Stomach (tissue), 8 donors: ENCODE measurements at regions not wholly inside any gene's neighbourhood (a gene's known extent, or its start where the extent isn't known, plus 50 kb on each side); places are given as distances from the start of the nearest gene placed in this dataset.

ENCODE experiments used
- DNase-seq, 2 donors: peaks; one replicate each; pipeline versions ENCODE4 v3.0.0 to v3.0.0-alpha.2; 2013 to 2019
- H3K27ac ChIP-seq, 5 donors: fragments of 200-600 bp in 4 of 5; sonication (generic) in 4 of 5; one replicate each; pipeline ENCODE4 v1.5.1; 2013 to 2019; ENCODE audit warnings: mild to moderate bottlenecking in 1 of 5, moderate library complexity in 1 of 5
- H3K27me3 ChIP-seq, 3 donors: fragments of 200-600 bp; sonication (generic); one replicate each; pipeline ENCODE4 v1.5.1; 2017 to 2019; ENCODE audit warnings: mixed run types in 1 of 3
- H3K36me3 ChIP-seq, 4 donors: fragments of 200-600 bp; sonication (generic); 1 replicate in 3 of 4; 2 replicates in 1 of 4; pipeline ENCODE4 v1.5.1; 2016 to 2019
- H3K4me1 ChIP-seq, 4 donors: fragments of 200-600 bp; sonication (generic); one replicate each; pipeline ENCODE4 v1.5.1; 2016 to 2019
- H3K4me3 ChIP-seq, 4 donors: fragments of 200-600 bp; sonication (generic) in 3 of 4; one replicate each; pipeline ENCODE4 v1.5.1; 2016 to 2019; ENCODE audit warnings: mild to moderate bottlenecking in 1 of 4
- H3K9me3 ChIP-seq, 4 donors: fragments of 200-600 bp; sonication (generic); one replicate each; pipeline ENCODE4 v1.5.1; 2016 to 2019
- CTCF ChIP-seq, 7 experiments: fragments of 450-650 bp in 4 of 7; fragments of 200-600 bp in 3 of 7; sonication (generic) in 3 of 7; IDR thresholded peaks; one replicate each; pipeline ENCODE4 v1.5.1; 2016 to 2019; ENCODE audit warnings: antibody characterized with exemption in 7 of 7, control low read depth in 2 of 7, mild to moderate bottlenecking in 1 of 7
- EP300 ChIP-seq: sonication (generic); formaldehyde crosslinking; IDR thresholded peaks from one replicate; pipeline ENCODE4 v1.6.1; 2017; ENCODE audit warnings: antibody characterized with exemption
- POLR2A ChIP-seq, 4 donors: fragments of 450-650 bp; IDR thresholded peaks; one replicate each; pipeline ENCODE4 v1.6.1; 2016; ENCODE audit warnings: antibody characterized with exemption in 4 of 4, control low read depth in 2 of 4, mild to moderate bottlenecking in 1 of 4, moderate library complexity in 1 of 4
- POLR2AphosphoS5 ChIP-seq, 3 donors: sonication (generic); formaldehyde crosslinking; IDR thresholded peaks; one replicate each; pipeline ENCODE4 v1.6.1; 2016; ENCODE audit warnings: antibody characterized with exemption in 3 of 3
- WGBS, 5 donors: extraction: QIAGEN DNeasy Blood & Tissue Kit in 3 of 5; methylation state at CpG; one replicate each; pipeline versions ENCODE4 v1.1.5 to v1.1.7; 2013 to 2018; 5-methylcytosine and 5-hydroxymethylcytosine counted together
- intact Hi-C: fragments of 100-400 bp; cut with DNase I; formaldehyde crosslinking; loops from one replicate; pipeline ENCODE4 v1.15.1; 2023; ENCODE audit warnings: low total_unique reads
- donor health status: healthy with polysubstance abuse.
- donor health status: Bipolar disorder and iron deficiency.
- donor health status: healthy.

- no peak overlapping the region for H3K4me3 ChIP-seq
- WGBS, 5 donors = 69 to 85% (median 71%) methylated on average over 5 to 7 of the region's 7 CpGs
- H3K36me3 ChIP-seq = no peaks in the 10 kb centered on the region
- intact Hi-C loops = no loop called here
- DNase-seq = no peak
- no peak overlapping the region for H3K27ac ChIP-seq
- no peaks in the 10 kb centered on the region for H3K27me3 ChIP-seq
- no peaks in the 10 kb centered on the region for H3K4me1 ChIP-seq
- H3K9me3 ChIP-seq = no peaks in the 10 kb centered on the region
- TF ChIP-seq EP300 (no peak), POLR2AphosphoS5 (IDR thresholded peaks at IDR 0.05) (no peak), POLR2A (IDR thresholded peaks at IDR 0.05) (no peak), CTCF (IDR thresholded peaks at IDR 0.05) (no peak)
Observed at GRCh38 chr14:58923751-58924405, 264.6 kb upstream of the DAAM1 start.

DNA sequence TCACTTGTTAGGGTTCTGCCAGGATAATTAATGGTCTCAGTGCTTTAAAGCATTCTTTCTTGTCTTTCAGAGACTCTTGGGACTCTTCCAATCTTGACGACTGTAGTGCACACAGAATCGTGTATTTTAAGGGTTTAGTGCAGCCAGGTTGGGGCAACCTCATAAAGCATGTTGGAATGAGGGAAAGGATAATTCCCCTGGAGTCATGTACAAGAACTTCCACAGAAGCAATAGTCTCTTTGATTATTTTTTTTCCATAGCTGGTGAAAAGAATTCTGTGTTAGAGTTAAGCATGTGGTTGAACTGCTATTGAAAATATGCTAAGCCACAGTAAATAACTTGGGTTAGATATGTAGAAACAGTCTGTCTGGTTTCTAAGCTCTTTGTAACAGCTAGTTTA is 246.8 kb upstream of the DAAM1 start:
- 11 to 36% (median 21%) methylated on average over 2 of the region's 2 CpGs for WGBS, 5 donors
- DNase-seq = peak in 1 of 2 donors; percentile 17
- H3K4me3 ChIP-seq = no peak overlapping the region
- TF ChIP-seq POLR2A (IDR thresholded peaks at IDR 0.05) = no peak
- TF ChIP-seq CTCF (IDR thresholded peaks at IDR 0.05) = no peak
- TF ChIP-seq EP300 = no peak
- no peak for TF ChIP-seq POLR2AphosphoS5 (IDR thresholded peaks at IDR 0.05)
- intact Hi-C loops = no loop called here
- no peak overlapping the region for H3K27ac ChIP-seq
- peaks cover 0 to 4% (median 0%) of the 10 kb centered on the region in 3 donors for H3K27me3 ChIP-seq
- H3K9me3 ChIP-seq = peaks cover 0 to 8% (median 3%) of the 10 kb centered on the region in 4 donors
- H3K4me1 ChIP-seq = peaks cover 0 to 8% (median 0%) of the 10 kb centered on the region in 4 donors
- no peaks in the 10 kb centered on the region for H3K36me3 ChIP-seq

- DNase-seq = no peak
- intact Hi-C loops = no loop called here
- TF ChIP-seq EP300 (no peak), POLR2A (IDR thresholded peaks at IDR 0.05) (no peak), CTCF (IDR thresholded peaks at IDR 0.05) (no peak), POLR2AphosphoS5 (IDR thresholded peaks at IDR 0.05) (no peak)
- Histone ChIP-seq H3K27ac (no peak overlapping the region), H3K27me3 (peaks cover 0 to 4% (median 0%) of the 10 kb centered on the region in 3 donors), H3K4me3 (no peak overlapping the region), H3K36me3 (no peaks in the 10 kb centered on the region), H3K9me3 (peaks cover 0 to 4% (median 1%) of the 10 kb centered on the region in 4 donors), H3K4me1 (peaks cover 0 to 8% (median 0%) of the 10 kb centered on the region in 4 donors)
- WGBS, 5 donors = 54 to 69% (median 62%) methylated on average over 2 of the region's 2 CpGs
Observed at GRCh38 chr14:58942516-58942915, 246.0 kb upstream of the DAAM1 start.

DNA sequence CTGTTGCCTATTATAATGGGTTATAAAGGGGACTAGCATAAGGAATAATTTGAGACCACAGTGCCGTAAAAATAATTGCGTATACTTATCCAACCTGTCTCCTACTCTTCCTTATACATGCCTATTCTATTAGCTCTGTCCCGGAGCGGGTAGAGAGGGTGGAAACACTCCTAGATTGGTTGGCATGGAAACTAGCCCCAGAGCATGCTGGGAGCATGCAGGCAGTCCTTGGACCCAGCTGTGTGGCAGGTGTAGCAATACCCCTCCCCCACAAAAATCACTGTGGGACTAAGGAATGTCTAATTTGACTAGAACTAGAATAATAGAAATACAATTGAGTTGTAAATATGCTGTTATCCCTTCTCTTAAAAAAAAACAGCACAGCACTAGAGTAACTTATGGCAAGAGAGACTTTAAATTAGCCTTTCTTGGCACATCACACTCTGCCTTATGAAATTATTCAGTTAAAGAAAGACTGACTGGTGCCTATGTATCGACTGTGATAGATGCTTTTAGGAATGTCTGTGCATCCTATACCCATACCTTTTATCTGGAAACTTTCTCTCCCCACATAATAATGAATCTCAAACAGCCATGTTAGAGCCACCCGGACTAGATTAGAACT is 244.0 kb upstream of the DAAM1 start:
- peak in 1 of 2 donors; percentile 68 for DNase-seq

More for the DNA sequence above, 244.0 kb upstream of the DAAM1 start:
- no peaks in the 10 kb centered on the region for H3K9me3 ChIP-seq
- no peak overlapping the region for H3K4me3 ChIP-seq
- H3K36me3 ChIP-seq = no peaks in the 10 kb centered on the region
- 70 to 81% (median 72%) methylated on average over 6 of the region's 6 CpGs for WGBS, 5 donors
- H3K4me1 ChIP-seq = peaks cover 0 to 8% (median 0%) of the 10 kb centered on the region in 4 donors
- TF ChIP-seq POLR2AphosphoS5 (IDR thresholded peaks at IDR 0.05) = no peak
- no peak for TF ChIP-seq CTCF (IDR thresholded peaks at IDR 0.05)
- TF ChIP-seq POLR2A (IDR thresholded peaks at IDR 0.05) = no peak
- H3K27me3 ChIP-seq = no peaks in the 10 kb centered on the region
- intact Hi-C loops = no loop called here
- no peak overlapping the region for H3K27ac ChIP-seq
